WTC11 (cell line): ENCODE measurements at regions not wholly inside any gene's neighbourhood (a gene's known extent, or its start where the extent isn't known, plus 50 kb on each side); places are given as distances from the start of the nearest gene placed in this dataset.

Experiments used
- ATAC-seq: fragments of 200-7000 bp; cut with Tn5 transposase; 2 replicates; pipeline ENCODE4 v1.10.0; 2021; ENCODE audit warnings: mild to moderate bottlenecking, moderate library complexity
- CTCF ChIA-PET: fragments of 300-600 bp; sonication (Branson Sonifier 250); formaldehyde crosslinking; loops from one replicate; lab custom pipeline; 2021; ENCODE audit warnings: antibody characterized with exemption; lab: Charles Lee
- POLR2A ChIA-PET: fragments of 350-600 bp; sonication (Branson Sonifier 250); formaldehyde crosslinking; loops from one replicate; lab custom pipeline; 2021; ENCODE audit warnings: antibody characterized with exemption; lab: Charles Lee
- DNase-seq: peaks from one replicate; pipeline ENCODE4 v3.0.0; 2021; ENCODE audit warnings: low spot score
- H3K27ac Mint-ChIP-seq: 2 replicates; pipeline ENCODE4 v1.8.0; 2021; ENCODE audit warnings: mixed read lengths
- H3K27me3 Mint-ChIP-seq: 2 replicates; pipeline ENCODE4 v1.8.0; 2021; ENCODE audit warnings: low read depth, mild to moderate bottlenecking, moderate library complexity, mixed read lengths
- H3K36me3 Mint-ChIP-seq: 2 replicates; pipeline ENCODE4 v1.8.0; 2021; ENCODE audit warnings: mixed read lengths
- H3K4me1 Mint-ChIP-seq: 2 replicates; pipeline ENCODE4 v1.8.0; 2022; ENCODE audit warnings: mixed read lengths
- H3K4me3 Mint-ChIP-seq: 2 replicates; pipeline ENCODE4 v1.8.0; 2021; ENCODE audit warnings: mild to moderate bottlenecking, moderate library complexity, mixed read lengths
- H3K9me3 Mint-ChIP-seq: 2 replicates; pipeline ENCODE4 v1.8.0; 2021; ENCODE audit warnings: mixed read lengths
- FOXK1 ChIP-seq: sonication (generic); formaldehyde crosslinking; IDR thresholded peaks from 2 replicates; pipeline ENCODE4 v1.8.0; 2022; ENCODE audit warnings: mild to moderate bottlenecking, moderate library complexity, missing genetic modification reagents
- HMGA2 ChIP-seq: fragments of 250-450 bp; sonication (Bioruptor Pico); IDR thresholded peaks from 2 replicates; pipeline ENCODE4 v1.4.0; 2021; ENCODE audit warnings: mild to moderate bottlenecking, moderate library complexity
- JUN ChIP-seq: sonication (generic); formaldehyde crosslinking; IDR thresholded peaks from 2 replicates; pipeline ENCODE4 v1.8.0; 2023; ENCODE audit warnings: mild to moderate bottlenecking, missing genetic modification reagents
- MXD4 ChIP-seq: fragments of 250-450 bp; sonication (Bioruptor Pico); IDR thresholded peaks from 2 replicates; pipeline ENCODE4 v1.8.0; 2021; ENCODE audit warnings: mild to moderate bottlenecking, moderate library complexity, borderline replicate concordance
- NFYB ChIP-seq: sonication (generic); formaldehyde crosslinking; conservative IDR thresholded peaks from 2 replicates; pipeline ENCODE4 v1.8.0; 2022; ENCODE audit warnings: low read depth, missing genetic modification reagents
- NR2C2 ChIP-seq: sonication (generic); formaldehyde crosslinking; IDR thresholded peaks from 2 replicates; pipeline ENCODE4 v1.8.0; 2022; ENCODE audit warnings: mild to moderate bottlenecking, missing genetic modification reagents
- RELA ChIP-seq: sonication (generic); formaldehyde crosslinking; IDR thresholded peaks from 2 replicates; pipeline ENCODE4 v1.8.1; 2022; ENCODE audit warnings: missing genetic modification reagents, mild to moderate bottlenecking, borderline replicate concordance
- SMAD3 ChIP-seq: sonication (generic); formaldehyde crosslinking; IDR thresholded peaks from 2 replicates; pipeline ENCODE4 v1.8.0; 2022; ENCODE audit warnings: missing genetic modification reagents, mild to moderate bottlenecking, borderline replicate concordance
- SOX15 ChIP-seq: fragments of 250-450 bp; sonication (Bioruptor Pico); IDR thresholded peaks from 2 replicates; pipeline ENCODE4 v1.9.0; 2021; ENCODE audit warnings: mild to moderate bottlenecking
- ZNF263 ChIP-seq: sonication (generic); formaldehyde crosslinking; IDR thresholded peaks from 2 replicates; pipeline ENCODE4 v1.8.1; 2022; ENCODE audit warnings: low read depth, mild to moderate bottlenecking, moderate library complexity, missing genetic modification reagents
- ZNF423 ChIP-seq: fragments of 250-450 bp; sonication (Bioruptor Pico); IDR thresholded peaks from 2 replicates; pipeline ENCODE4 v2.1.2; 2022; ENCODE audit warnings: mild to moderate bottlenecking, moderate library complexity
- TF ChIP-seq, protein P1 (sequence below): sonication (generic); formaldehyde crosslinking; IDR thresholded peaks from 2 replicates; pipeline ENCODE4 v1.8.0; 2022; ENCODE audit warnings: mild to moderate bottlenecking, missing genetic modification reagents
- TF ChIP-seq, protein P2 (sequence below): sonication (generic); formaldehyde crosslinking; IDR thresholded peaks from 2 replicates; pipeline ENCODE4 v1.8.1; 2023; ENCODE audit warnings: mild to moderate bottlenecking, moderate library complexity, missing genetic modification reagents
- TF ChIP-seq, protein P3 (sequence below): sonication (generic); formaldehyde crosslinking; IDR thresholded peaks from 2 replicates; pipeline ENCODE4 v1.8.0; 2023; ENCODE audit warnings: mild to moderate bottlenecking, missing genetic modification reagents
- TF ChIP-seq, protein P4 (sequence below): fragments of 250-450 bp; sonication (Bioruptor Pico); IDR thresholded peaks from 2 replicates; pipeline ENCODE4 v1.9.0; 2021; ENCODE audit warnings: mild to moderate bottlenecking
- TF ChIP-seq, protein P5 (sequence below): sonication (generic); formaldehyde crosslinking; IDR thresholded peaks from 2 replicates; pipeline ENCODE4 v1.8.1; 2022; ENCODE audit warnings: low read depth, missing genetic modification reagents, borderline replicate concordance
- TF ChIP-seq, protein P6 (sequence below): sonication (generic); formaldehyde crosslinking; IDR thresholded peaks from 2 replicates; pipeline ENCODE4 v1.8.1; 2022; ENCODE audit warnings: mild to moderate bottlenecking, moderate library complexity, missing genetic modification reagents
- TF ChIP-seq, protein P7 (sequence below): sonication (generic); formaldehyde crosslinking; conservative IDR thresholded peaks from 2 replicates; pipeline ENCODE4 v1.8.1; 2023; ENCODE audit warnings: mild to moderate bottlenecking, low read depth, missing genetic modification reagents, moderate library complexity
- TF ChIP-seq, protein P8 (sequence below): fragments of 250-450 bp; sonication (Bioruptor Pico); IDR thresholded peaks from 2 replicates; pipeline ENCODE4 v1.9.0; 2021; ENCODE audit warnings: moderate library complexity, mild to moderate bottlenecking, inconsistent platforms, borderline replicate concordance

DNA sequence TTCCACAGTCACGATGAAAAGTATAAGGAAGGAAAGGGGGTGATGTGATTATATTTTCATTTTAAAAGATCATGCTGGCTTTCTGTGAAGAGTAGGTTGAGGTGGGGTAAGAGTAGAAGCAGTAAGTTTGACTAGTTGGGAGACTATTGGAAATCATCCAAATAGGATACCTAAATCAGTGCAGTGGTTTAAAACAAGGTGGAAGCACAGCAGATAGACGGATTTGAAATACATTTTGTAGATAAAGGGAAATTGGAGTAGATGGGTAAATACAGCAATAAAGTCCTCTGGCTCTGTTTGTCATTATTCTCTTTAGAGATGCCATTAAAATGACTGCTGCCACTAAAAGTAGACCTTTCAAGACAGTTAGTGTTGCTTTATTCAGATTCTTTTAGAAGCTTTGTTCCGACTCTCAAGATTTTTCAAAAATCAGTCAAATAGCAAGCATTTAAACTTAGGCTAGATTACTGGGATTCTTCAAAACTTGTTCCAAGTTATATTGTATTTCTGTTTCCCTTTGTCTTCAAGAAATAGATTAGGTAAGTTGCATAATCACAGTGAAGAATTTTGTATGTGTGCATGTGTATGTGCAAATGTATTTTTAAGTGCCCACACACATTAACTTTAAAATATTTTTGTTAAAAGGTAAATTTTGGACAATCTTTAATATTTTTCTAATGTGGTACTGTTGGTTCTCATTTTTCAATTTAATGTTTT lies 61.7 kb upstream of the DTNA start:
- ATAC-seq, result no peak
- no peak for DNase-seq
- ChIA-PET CTCF (interaction anchor here (1.0 to 3.8 kb wide), 4 partner anchors 11 to 162 kb away, joined by 4 to 50 read pairs (median 5); no protein-coding TSS in a partner anchor), POLR2A (no interaction called here)
- H3K36me3 Mint-ChIP-seq, result no peaks in the 10 kb centered on the region
- no peak overlapping the region for H3K27ac Mint-ChIP-seq
- no peaks in the 10 kb centered on the region for H3K9me3 Mint-ChIP-seq
- H3K4me1 Mint-ChIP-seq, result peaks cover 45% of the 10 kb centered on the region
- no peak for TF ChIP-seq SOX15 (CRISPR knock-in tag)
- TF ChIP-seq FOXK1 (CRISPR knock-in tag), result no peak
- TF ChIP-seq JUN (CRISPR knock-in tag), result no peak
- no peak for TF ChIP-seq SMAD3 (CRISPR knock-in tag)
- TF ChIP-seq RELA (CRISPR knock-in tag), result no peak
- no peak for TF ChIP-seq ZNF423
- TF ChIP-seq, protein P1, sequence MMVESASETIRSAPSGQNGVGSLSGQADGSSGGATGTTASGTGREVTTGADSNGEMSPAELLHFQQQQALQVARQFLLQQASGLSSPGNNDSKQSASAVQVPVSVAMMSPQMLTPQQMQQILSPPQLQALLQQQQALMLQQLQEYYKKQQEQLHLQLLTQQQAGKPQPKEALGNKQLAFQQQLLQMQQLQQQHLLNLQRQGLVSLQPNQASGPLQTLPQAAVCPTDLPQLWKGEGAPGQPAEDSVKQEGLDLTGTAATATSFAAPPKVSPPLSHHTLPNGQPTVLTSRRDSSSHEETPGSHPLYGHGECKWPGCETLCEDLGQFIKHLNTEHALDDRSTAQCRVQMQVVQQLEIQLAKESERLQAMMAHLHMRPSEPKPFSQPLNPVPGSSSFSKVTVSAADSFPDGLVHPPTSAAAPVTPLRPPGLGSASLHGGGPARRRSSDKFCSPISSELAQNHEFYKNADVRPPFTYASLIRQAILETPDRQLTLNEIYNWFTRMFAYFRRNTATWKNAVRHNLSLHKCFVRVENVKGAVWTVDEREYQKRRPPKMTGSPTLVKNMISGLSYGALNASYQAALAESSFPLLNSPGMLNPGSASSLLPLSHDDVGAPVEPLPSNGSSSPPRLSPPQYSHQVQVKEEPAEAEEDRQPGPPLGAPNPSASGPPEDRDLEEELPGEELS (CRISPR knock-in tag), result no peak
- TF ChIP-seq NR2C2, result no peak
- TF ChIP-seq, protein P2, sequence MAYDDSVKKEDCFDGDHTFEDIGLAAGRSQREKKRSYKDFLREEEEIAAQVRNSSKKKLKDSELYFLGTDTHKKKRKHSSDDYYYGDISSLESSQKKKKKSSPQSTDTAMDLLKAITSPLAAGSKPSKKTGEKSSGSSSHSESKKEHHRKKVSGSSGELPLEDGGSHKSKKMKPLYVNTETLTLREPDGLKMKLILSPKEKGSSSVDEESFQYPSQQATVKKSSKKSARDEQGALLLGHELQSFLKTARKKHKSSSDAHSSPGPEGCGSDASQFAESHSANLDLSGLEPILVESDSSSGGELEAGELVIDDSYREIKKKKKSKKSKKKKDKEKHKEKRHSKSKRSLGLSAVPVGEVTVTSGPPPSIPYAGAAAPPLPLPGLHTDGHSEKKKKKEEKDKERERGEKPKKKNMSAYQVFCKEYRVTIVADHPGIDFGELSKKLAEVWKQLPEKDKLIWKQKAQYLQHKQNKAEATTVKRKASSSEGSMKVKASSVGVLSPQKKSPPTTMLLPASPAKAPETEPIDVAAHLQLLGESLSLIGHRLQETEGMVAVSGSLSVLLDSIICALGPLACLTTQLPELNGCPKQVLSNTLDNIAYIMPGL, result no peak
- no peak for TF ChIP-seq HMGA2 (CRISPR knock-in tag)
- TF ChIP-seq, protein P3, sequence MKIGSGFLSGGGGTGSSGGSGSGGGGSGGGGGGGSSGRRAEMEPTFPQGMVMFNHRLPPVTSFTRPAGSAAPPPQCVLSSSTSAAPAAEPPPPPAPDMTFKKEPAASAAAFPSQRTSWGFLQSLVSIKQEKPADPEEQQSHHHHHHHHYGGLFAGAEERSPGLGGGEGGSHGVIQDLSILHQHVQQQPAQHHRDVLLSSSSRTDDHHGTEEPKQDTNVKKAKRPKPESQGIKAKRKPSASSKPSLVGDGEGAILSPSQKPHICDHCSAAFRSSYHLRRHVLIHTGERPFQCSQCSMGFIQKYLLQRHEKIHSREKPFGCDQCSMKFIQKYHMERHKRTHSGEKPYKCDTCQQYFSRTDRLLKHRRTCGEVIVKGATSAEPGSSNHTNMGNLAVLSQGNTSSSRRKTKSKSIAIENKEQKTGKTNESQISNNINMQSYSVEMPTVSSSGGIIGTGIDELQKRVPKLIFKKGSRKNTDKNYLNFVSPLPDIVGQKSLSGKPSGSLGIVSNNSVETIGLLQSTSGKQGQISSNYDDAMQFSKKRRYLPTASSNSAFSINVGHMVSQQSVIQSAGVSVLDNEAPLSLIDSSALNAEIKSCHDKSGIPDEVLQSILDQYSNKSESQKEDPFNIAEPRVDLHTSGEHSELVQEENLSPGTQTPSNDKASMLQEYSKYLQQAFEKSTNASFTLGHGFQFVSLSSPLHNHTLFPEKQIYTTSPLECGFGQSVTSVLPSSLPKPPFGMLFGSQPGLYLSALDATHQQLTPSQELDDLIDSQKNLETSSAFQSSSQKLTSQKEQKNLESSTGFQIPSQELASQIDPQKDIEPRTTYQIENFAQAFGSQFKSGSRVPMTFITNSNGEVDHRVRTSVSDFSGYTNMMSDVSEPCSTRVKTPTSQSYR (CRISPR knock-in tag), result no peak
- no peak for TF ChIP-seq MXD4
- no peak for TF ChIP-seq NFYB (CRISPR knock-in tag)
- TF ChIP-seq, protein P4, sequence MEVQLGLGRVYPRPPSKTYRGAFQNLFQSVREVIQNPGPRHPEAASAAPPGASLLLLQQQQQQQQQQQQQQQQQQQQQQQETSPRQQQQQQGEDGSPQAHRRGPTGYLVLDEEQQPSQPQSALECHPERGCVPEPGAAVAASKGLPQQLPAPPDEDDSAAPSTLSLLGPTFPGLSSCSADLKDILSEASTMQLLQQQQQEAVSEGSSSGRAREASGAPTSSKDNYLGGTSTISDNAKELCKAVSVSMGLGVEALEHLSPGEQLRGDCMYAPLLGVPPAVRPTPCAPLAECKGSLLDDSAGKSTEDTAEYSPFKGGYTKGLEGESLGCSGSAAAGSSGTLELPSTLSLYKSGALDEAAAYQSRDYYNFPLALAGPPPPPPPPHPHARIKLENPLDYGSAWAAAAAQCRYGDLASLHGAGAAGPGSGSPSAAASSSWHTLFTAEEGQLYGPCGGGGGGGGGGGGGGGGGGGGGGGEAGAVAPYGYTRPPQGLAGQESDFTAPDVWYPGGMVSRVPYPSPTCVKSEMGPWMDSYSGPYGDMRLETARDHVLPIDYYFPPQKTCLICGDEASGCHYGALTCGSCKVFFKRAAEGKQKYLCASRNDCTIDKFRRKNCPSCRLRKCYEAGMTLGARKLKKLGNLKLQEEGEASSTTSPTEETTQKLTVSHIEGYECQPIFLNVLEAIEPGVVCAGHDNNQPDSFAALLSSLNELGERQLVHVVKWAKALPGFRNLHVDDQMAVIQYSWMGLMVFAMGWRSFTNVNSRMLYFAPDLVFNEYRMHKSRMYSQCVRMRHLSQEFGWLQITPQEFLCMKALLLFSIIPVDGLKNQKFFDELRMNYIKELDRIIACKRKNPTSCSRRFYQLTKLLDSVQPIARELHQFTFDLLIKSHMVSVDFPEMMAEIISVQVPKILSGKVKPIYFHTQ (CRISPR knock-in tag), result no peak
- no peak overlapping the region for H3K4me3 Mint-ChIP-seq
- no peaks in the 10 kb centered on the region for H3K27me3 Mint-ChIP-seq

DNA sequence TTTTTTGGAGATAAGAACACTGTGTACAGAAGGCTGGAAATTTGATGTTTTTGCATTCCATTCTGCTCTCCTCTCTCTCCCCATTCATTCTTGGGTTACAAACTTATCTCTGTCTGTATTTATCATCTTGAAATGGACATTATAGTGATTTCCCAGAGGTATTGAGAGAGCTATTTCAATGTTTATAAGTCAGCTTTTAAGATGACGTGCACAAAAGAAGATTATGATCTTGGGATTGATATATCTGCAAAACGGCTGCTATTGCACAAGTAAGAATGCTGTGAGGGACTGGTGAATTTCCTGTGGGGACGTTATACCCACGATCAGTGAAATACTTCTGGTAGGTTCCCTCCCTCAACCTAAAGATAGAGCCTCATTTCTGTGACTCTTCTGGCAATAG lies 61.0 kb upstream of the DTNA start:
- H3K27ac Mint-ChIP-seq, result no peak overlapping the region
- POLR2A ChIA-PET, result no interaction called here
- H3K27me3 Mint-ChIP-seq, result no peaks in the 10 kb centered on the region
- DNase-seq (no peak), ATAC-seq (no peak)
- no peaks in the 10 kb centered on the region for H3K36me3 Mint-ChIP-seq
- peaks cover 46% of the 10 kb centered on the region for H3K4me1 Mint-ChIP-seq
- CTCF ChIA-PET, result interaction anchor here (3.8 kb wide), 1 partner anchor 11 kb away, joined by 50 read pairs; no protein-coding TSS in a partner anchor
- no peak overlapping the region for H3K4me3 Mint-ChIP-seq
- no peaks in the 10 kb centered on the region for H3K9me3 Mint-ChIP-seq
- TF ChIP-seq, protein P5, sequence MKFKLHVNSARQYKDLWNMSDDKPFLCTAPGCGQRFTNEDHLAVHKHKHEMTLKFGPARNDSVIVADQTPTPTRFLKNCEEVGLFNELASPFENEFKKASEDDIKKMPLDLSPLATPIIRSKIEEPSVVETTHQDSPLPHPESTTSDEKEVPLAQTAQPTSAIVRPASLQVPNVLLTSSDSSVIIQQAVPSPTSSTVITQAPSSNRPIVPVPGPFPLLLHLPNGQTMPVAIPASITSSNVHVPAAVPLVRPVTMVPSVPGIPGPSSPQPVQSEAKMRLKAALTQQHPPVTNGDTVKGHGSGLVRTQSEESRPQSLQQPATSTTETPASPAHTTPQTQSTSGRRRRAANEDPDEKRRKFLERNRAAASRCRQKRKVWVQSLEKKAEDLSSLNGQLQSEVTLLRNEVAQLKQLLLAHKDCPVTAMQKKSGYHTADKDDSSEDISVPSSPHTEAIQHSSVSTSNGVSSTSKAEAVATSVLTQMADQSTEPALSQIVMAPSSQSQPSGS (CRISPR knock-in tag), result no peak
- TF ChIP-seq, protein P6, sequence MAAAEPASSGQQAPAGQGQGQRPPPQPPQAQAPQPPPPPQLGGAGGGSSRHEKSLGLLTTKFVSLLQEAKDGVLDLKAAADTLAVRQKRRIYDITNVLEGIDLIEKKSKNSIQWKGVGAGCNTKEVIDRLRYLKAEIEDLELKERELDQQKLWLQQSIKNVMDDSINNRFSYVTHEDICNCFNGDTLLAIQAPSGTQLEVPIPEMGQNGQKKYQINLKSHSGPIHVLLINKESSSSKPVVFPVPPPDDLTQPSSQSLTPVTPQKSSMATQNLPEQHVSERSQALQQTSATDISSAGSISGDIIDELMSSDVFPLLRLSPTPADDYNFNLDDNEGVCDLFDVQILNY (CRISPR knock-in tag), result no peak
- TF ChIP-seq, protein P7, sequence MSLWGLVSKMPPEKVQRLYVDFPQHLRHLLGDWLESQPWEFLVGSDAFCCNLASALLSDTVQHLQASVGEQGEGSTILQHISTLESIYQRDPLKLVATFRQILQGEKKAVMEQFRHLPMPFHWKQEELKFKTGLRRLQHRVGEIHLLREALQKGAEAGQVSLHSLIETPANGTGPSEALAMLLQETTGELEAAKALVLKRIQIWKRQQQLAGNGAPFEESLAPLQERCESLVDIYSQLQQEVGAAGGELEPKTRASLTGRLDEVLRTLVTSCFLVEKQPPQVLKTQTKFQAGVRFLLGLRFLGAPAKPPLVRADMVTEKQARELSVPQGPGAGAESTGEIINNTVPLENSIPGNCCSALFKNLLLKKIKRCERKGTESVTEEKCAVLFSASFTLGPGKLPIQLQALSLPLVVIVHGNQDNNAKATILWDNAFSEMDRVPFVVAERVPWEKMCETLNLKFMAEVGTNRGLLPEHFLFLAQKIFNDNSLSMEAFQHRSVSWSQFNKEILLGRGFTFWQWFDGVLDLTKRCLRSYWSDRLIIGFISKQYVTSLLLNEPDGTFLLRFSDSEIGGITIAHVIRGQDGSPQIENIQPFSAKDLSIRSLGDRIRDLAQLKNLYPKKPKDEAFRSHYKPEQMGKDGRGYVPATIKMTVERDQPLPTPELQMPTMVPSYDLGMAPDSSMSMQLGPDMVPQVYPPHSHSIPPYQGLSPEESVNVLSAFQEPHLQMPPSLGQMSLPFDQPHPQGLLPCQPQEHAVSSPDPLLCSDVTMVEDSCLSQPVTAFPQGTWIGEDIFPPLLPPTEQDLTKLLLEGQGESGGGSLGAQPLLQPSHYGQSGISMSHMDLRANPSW (CRISPR knock-in tag), result no peak
- TF ChIP-seq, protein P8, sequence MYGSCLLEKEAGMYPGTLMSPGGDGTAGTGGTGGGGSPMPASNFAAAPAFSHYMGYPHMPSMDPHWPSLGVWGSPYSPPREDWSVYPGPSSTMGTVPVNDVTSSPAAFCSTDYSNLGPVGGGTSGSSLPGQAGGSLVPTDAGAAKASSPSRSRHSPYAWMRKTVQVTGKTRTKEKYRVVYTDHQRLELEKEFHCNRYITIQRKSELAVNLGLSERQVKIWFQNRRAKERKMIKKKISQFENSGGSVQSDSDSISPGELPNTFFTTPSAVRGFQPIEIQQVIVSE, result no peak
- no peak for TF ChIP-seq ZNF263 (CRISPR knock-in tag)
